ENCODE measurements at regions not wholly inside any gene's neighbourhood (a gene's known extent, or its start where the extent isn't known, plus 50 kb on each side); places are given as distances from the start of the nearest gene placed in this dataset.

DNA sequence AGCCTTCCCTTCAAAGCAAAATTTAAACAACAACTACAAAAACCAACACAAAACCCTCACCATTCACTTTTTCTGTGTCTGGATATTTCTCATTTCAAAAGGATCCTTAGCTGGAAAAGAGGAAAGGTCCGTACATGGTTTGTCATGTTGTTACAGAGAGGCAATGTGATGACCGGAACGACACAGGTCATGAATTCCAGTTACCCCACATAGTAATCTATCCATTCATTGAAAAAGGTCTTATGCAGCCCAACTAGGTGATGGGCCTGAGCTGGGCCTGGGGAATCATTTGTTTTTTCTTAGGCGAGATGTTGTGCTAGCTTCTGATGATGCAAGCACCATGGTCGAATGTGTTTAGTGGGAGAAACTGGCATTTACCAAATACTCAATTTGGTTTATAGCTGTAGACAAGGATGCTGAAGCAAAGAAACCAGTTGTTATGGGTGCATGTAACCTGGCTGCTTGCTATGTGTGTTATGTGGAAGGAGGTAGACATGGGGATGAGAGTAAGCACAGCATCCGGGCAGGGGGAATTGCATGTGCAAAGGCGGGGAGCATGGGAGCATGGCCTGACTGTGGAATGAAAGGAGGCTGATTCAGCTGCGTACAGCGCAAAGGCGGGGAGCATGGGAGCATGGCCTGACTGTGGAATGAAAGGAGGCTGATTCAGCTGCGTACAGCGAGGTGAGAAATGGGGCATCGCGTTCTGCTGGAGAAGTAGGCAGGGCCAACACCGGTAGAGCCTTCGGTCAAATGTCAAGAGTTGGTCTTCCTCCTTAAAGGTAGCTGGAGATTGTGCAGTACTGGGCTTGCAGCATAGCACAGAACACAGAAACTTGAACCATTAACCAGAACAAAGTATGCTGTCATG lies 269.7 kb upstream of the MAF start:
- no peak overlapping the region for H3K4me3 Mint-ChIP-seq
- H3K4me1 Mint-ChIP-seq: no peaks in the 10 kb centered on the region
- ChIA-PET POLR2A (no interaction called here), CTCF (no interaction called here)
- H3K36me3 Mint-ChIP-seq (ENCODE audit: low read depth): no peaks in the 10 kb centered on the region
- H3K27ac Mint-ChIP-seq: no peak overlapping the region
- H3K9me3 Mint-ChIP-seq: no peaks in the 10 kb centered on the region
- no peak for DNase-seq
- no peaks in the 10 kb centered on the region for H3K27me3 Mint-ChIP-seq

DNA sequence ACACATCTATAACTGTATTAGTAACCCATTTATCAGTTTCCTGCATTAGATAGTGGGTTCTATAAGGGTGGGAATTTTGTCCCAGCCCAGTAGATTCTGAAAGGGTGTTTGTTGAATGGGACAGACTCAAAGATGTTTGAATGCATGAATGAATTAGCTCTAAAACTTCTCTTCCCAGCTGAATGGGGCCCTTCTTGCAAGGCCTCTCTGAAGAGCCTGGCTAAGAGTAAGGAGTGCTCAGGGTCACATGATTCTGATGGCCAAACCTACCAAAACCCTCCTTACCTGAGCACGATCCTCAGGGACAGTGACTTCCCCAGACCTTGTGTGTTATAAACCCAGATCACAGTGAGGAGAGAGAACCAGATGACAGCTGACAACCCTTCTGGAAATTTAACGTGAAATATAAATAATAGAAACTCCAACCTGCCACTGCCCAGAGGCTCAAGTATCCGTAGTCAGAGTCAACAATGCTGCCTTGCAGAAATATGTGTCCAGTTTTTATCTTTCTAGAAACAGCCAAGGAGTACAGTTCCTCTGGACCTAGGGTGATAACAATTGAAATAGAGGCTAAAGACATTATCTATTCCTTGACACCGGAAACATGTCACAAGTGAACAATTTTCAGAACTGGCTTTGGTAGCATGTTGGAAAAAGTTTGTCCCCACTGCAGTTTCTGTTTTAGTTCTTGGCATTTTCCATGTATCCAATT lies 268.9 kb upstream of the MAF start:
- ChIA-PET CTCF (no interaction called here), POLR2A (interaction anchor here (0.6 kb wide), 1 partner anchor 104 kb away, joined by 3 read pairs; no protein-coding TSS in a partner anchor)
- Mint-ChIP-seq H3K9me3 (no peaks in the 10 kb centered on the region), H3K27me3 (peaks cover under 1% of the 10 kb centered on the region), H3K27ac (no peak overlapping the region), H3K36me3 (ENCODE audit: low read depth) (no peaks in the 10 kb centered on the region), H3K4me3 (no peak overlapping the region), H3K4me1 (no peaks in the 10 kb centered on the region)
- no peak for DNase-seq

DNA sequence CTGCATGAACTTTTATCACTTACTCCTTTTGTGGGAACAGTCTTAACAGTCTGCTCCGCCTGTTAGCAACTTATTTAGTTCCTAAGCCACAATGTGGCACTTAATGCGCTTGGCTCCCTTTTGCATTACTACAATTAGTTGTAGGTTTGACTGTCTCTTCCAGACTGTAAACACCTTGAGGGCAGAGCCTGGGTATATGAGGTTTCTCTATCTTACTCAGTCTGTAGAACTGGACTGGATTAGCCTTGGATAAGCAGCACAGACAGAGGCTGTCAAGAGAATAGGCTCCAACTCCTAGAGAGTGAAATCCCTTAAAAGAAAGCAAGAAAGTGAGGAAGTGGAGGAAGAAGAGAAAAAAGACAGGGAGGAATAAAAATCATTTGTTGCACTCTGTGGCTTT lies 268.3 kb upstream of the MAF start:
- Mint-ChIP-seq H3K27me3 (peaks cover 2% of the 10 kb centered on the region), H3K36me3 (ENCODE audit: low read depth) (no peaks in the 10 kb centered on the region), H3K4me3 (no peak overlapping the region), H3K27ac (no peak overlapping the region), H3K9me3 (no peaks in the 10 kb centered on the region), H3K4me1 (no peaks in the 10 kb centered on the region)
- ChIA-PET CTCF (no interaction called here), POLR2A (interaction anchor here (0.6 kb wide), 2 partner anchors 104 to 296 kb away, joined by 3 to 4 read pairs; no protein-coding TSS in a partner anchor)
- no peak for DNase-seq

DNA sequence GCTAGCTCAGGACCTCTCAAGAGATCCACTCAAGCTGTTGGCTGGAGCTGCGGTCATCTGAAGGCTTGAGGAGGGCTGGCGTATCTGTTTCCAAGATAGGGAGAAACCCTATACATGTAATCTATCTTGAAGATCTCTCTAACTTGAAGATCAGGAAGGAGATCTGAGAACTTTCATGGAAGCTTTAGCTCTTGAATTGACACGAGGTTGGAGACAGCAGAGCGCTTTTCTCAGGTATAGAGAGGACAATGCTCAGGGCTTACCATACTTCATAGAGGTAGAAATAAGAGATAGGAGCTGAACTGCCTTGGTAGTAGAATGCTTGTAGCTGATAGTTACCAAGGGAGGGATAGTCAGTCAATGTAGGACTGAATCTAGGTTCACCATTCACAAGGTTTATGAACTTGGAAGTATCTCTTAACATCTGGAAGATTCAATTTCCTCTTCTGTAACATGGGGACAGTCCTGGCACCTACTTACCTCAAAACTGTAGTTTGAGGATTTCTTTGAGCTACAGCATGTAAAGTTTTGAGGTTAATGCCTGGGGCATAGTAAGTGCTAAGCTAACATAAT lies 267.0 kb upstream of the MAF start:
- ChIA-PET CTCF (no interaction called here), POLR2A (no interaction called here)
- H3K27me3 Mint-ChIP-seq: peaks cover 2% of the 10 kb centered on the region
- H3K27ac Mint-ChIP-seq: no peak overlapping the region
- no peaks in the 10 kb centered on the region for H3K9me3 Mint-ChIP-seq
- no peak overlapping the region for H3K4me3 Mint-ChIP-seq
- no peaks in the 10 kb centered on the region for H3K36me3 Mint-ChIP-seq (ENCODE audit: low read depth)
- DNase-seq: no peak
- no peaks in the 10 kb centered on the region for H3K4me1 Mint-ChIP-seq

DNA sequence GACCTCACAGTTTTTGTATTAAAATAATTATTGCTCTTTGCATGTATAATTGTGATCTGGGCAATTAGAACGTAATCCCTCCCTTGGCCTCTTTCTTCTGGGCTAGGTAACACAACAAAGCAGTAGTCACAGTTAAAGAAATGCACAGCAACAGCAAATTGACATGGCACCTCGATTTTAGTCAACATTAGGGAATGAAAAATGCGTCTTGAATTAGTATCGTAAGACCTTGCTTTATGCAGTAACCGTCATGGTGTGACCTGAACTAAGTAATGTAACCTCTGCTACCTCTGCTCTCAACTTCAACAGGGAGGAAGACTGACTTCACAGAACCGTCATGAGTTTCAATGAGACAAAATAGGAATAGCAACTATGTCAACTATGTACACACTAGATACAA lies 265.4 kb upstream of the MAF start:
- Mint-ChIP-seq H3K4me3 (no peak overlapping the region), H3K4me1 (no peaks in the 10 kb centered on the region), H3K9me3 (peaks cover 4% of the 10 kb centered on the region), H3K36me3 (ENCODE audit: low read depth) (no peaks in the 10 kb centered on the region), H3K27me3 (peaks cover 2% of the 10 kb centered on the region), H3K27ac (no peak overlapping the region)
- ChIA-PET CTCF (no interaction called here), POLR2A (no interaction called here)
- DNase-seq: no peak

DNA sequence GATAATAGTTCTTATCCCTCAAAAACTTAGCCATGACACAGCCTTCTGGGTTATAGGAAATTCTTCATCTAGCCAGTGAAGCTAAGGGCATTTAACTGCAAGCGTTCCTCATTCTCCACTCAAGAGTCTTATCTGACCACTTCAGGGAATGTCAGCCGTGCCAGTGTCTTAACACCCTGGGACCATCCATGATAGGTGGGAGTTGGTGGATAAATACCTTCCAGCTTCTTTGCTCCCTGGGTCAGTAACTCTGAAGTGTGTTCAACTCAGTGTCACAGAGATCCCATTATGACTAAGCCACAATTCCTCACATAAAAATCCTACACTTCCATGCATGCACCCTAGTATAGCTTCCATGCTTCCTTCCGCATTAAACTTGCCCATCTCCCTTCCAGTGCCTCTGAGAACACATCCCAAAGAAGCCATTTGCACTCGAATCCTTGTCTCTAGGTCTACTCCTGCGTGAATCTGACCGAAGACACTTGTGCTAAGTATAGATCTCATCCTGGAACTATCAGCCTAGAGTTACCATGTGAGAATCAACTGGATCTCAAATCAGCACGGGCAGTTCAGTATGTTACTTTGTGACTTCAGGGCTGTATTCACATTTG lies 264.3 kb upstream of the MAF start:
- H3K27me3 Mint-ChIP-seq: peaks cover 4% of the 10 kb centered on the region
- peaks cover 4% of the 10 kb centered on the region for H3K9me3 Mint-ChIP-seq
- ChIA-PET POLR2A (no interaction called here), CTCF (no interaction called here)
- no peaks in the 10 kb centered on the region for H3K4me1 Mint-ChIP-seq
- H3K36me3 Mint-ChIP-seq (ENCODE audit: low read depth): no peaks in the 10 kb centered on the region
- H3K4me3 Mint-ChIP-seq: no peak overlapping the region
- no peak for DNase-seq
- H3K27ac Mint-ChIP-seq: no peak overlapping the region

DNA sequence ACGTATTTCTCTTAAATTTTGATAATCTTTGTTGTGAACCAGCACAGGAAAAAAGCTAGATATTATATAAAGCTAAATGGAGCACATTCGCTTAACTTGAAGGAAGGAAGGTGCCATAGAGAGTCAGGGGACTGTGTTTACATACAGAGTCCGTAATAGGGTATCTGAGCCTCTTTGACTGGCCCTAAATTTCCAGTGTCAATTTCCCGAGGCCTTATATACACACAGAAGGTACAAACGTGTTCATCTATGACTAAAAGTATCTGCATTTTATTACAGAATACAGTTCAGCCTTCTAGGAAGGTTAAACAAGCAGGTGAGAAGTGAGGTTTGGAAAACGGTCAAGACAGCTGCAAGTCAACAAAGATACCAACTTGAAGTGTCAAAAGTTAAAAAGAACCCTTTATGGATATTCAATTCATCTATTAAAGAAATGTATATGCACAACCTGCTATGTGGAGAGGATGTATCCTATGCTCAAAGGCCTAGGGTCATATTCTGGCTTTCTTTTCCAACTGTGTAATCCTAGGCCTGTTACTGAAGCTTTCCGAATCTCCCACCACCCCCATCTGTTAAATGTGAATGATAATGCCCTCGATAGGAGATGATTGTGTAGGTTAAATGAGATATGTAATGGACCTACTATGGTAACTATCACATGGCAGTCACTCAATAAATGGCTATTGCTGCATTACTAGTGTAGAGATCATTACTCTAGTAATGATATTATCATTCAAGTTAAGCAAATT lies 263.7 kb upstream of the MAF start:
- ChIA-PET CTCF (interaction anchor here (1.1 kb wide), 1 partner anchor 15 kb away, joined by 3 read pairs; no protein-coding TSS in a partner anchor), POLR2A (no interaction called here)
- no peaks in the 10 kb centered on the region for H3K36me3 Mint-ChIP-seq (ENCODE audit: low read depth)
- H3K4me1 Mint-ChIP-seq: no peaks in the 10 kb centered on the region
- H3K27ac Mint-ChIP-seq: no peak overlapping the region
- no peak overlapping the region for H3K4me3 Mint-ChIP-seq
- H3K27me3 Mint-ChIP-seq: peaks cover 4% of the 10 kb centered on the region
- H3K9me3 Mint-ChIP-seq: peaks cover 4% of the 10 kb centered on the region
- DNase-seq: no peak

DNA sequence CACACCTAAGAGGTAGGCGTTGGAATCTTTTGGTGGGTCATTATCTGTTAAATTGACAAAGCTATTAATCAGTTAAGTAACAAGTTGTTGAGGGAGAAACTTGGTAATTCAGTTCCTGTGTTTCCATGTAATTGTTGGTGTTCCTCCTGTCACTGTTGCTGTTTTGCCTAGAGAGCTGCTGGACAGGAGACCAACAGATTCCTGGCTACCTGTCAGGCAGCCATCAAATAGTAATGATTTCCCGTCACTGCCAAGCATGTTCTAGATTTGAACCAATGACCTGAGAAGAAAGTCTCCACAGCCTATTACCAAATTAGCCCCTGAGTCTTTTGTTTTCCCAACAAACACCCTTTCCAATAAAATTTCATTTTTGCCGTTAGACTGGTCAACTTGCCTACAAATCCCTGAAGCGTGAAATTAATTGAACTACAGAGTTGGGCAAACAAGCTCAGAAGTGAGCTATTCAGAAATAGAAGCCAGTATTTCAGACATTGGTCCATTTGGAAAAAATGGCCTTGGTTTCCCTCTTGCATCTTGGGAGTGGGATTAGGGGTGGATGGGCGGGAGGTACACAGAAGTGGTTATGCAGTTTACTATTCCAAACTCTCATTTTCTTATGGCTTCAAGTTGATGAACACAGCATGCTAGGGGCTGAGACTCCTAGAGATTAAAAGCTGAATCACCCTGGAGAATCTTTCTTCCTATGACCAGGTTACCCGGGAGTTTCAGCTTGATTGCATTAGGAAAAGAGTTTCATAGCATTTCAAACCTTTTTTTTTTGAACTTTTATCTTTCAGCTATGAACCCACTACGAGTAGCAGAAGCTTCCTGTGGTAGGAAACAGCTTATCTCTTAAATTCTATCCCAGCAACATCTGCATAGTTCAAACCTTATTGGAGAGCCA lies 262.8 kb upstream of the MAF start:
- peaks cover 4% of the 10 kb centered on the region for H3K27me3 Mint-ChIP-seq
- H3K9me3 Mint-ChIP-seq: peaks cover 4% of the 10 kb centered on the region
- H3K27ac Mint-ChIP-seq: no peak overlapping the region
- H3K4me1 Mint-ChIP-seq: no peaks in the 10 kb centered on the region
- CTCF ChIA-PET: interaction anchor here (0.6 to 1.1 kb wide), 2 partner anchors 15 to 21 kb away, joined by 3 read pairs; no protein-coding TSS in a partner anchor
- no peak overlapping the region for H3K4me3 Mint-ChIP-seq
- no peaks in the 10 kb centered on the region for H3K36me3 Mint-ChIP-seq (ENCODE audit: low read depth)
- POLR2A ChIA-PET: interaction anchor here (0.6 kb wide), 1 partner anchor 168 kb away, joined by 4 read pairs; no protein-coding TSS in a partner anchor
- DNase-seq: no peak

DNA sequence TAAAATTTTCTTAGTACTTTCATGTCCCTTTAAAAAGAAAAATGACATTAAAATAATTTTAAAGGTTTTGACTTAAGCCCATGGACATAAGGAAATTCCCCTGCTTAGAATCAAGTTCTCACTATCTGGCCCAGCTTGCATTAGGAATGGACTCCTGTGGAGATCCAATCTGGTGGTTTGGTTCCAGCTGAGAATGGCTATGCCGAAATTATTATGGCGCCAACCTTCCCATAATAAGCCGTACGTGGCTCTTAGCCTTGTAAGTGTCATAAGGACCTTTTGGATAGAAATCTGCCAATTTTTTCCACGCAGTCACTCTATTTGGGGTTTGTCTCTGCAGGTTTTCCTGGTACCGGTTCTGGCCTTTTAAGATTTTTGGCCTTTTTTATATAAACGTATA lies 262.1 kb upstream of the MAF start:
- Mint-ChIP-seq H3K27ac (no peak overlapping the region), H3K36me3 (ENCODE audit: low read depth) (no peaks in the 10 kb centered on the region), H3K9me3 (peaks cover 4% of the 10 kb centered on the region), H3K27me3 (peaks cover 4% of the 10 kb centered on the region), H3K4me1 (no peaks in the 10 kb centered on the region), H3K4me3 (no peak overlapping the region)
- ChIA-PET CTCF (interaction anchor here (0.6 kb wide), 1 partner anchor 20 kb away, joined by 3 read pairs; no protein-coding TSS in a partner anchor), POLR2A (no interaction called here)
- DNase-seq: no peak

DNA sequence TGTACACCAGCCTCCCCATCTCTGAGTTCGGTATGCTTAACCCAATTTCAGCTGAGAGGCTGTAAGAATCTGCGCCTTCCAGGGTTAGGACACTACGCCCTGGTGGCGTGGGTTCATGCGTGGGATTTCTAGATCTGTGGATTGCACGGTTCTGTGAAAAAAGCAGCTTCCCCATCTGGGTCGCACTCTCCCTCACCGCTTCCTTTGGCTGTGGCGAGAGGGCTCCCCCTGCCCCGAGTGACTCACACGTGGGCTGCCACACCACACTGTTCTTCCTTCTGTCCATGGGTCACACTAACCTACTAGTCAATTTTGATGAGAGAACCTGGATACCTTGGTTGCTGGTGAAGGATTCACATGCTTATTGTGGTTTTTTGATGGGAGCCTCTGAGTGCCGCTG lies 256.0 kb upstream of the MAF start:
- Mint-ChIP-seq H3K4me1 (peaks cover 6% of the 10 kb centered on the region), H3K9me3 (peaks cover 18% of the 10 kb centered on the region), H3K36me3 (ENCODE audit: low read depth) (no peaks in the 10 kb centered on the region), H3K4me3 (no peak overlapping the region), H3K27ac (no peak overlapping the region), H3K27me3 (peaks cover 9% of the 10 kb centered on the region)
- DNase-seq: no peak
- ChIA-PET CTCF (no interaction called here), POLR2A (no interaction called here)

DNA sequence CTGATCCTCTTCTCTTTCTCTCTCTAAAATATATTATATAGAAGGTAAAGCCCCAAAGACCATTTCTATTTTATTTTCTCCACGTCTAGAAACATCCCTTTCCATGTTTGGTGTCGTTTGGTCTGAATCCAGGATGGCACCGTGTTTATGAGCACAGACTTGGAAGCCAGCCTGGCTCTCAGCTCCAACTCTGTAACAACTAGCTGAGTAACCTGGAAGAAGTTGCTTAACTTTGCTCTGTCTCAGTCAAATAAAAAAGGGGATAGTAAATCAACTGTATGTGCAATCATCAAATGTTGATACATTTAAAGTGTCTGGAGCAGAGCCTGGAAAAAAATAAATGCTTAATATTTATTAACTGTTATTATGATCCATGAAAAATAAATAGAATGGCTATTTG lies 249.8 kb upstream of the MAF start:
- Mint-ChIP-seq H3K27me3 (peaks cover 6% of the 10 kb centered on the region), H3K4me1 (peaks cover 20% of the 10 kb centered on the region), H3K36me3 (ENCODE audit: low read depth) (no peaks in the 10 kb centered on the region), H3K27ac (no peak overlapping the region), H3K4me3 (no peak overlapping the region), H3K9me3 (peaks cover 10% of the 10 kb centered on the region)
- CTCF ChIA-PET: interaction anchor here (0.6 kb wide), 1 partner anchor 22 kb away, joined by 3 read pairs; no protein-coding TSS in a partner anchor
- DNase-seq: no peak
- POLR2A ChIA-PET: no interaction called here

DNA sequence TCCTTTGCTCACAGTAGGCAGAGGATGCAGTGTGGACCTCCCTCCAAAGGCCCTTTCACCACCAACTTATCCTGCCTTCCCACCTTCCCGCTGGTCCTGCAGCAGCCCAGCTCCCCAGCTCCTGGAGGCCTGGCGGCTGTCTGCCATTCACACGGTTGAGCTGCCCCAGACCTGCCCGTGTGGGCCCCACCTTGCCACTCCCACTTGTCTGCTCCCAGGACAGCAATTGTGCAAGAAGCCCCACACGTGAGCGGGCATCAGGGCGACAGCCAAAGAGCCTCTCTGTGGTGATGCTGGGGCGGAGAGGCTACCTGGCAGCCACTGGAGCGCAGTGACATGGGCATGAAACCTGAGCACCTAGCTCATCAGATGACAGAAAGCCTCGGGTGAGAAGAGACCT lies 248.6 kb upstream of the MAF start:
- H3K4me1 Mint-ChIP-seq: peaks cover 31% of the 10 kb centered on the region
- ChIA-PET CTCF (interaction anchor here (0.8 kb wide), 1 partner anchor 14 kb away, joined by 3 read pairs; no protein-coding TSS in a partner anchor), POLR2A (no interaction called here)
- no peaks in the 10 kb centered on the region for H3K9me3 Mint-ChIP-seq
- H3K36me3 Mint-ChIP-seq (ENCODE audit: low read depth): no peaks in the 10 kb centered on the region
- no peak overlapping the region for H3K4me3 Mint-ChIP-seq
- peaks cover 4% of the 10 kb centered on the region for H3K27me3 Mint-ChIP-seq
- DNase-seq: no peak
- no peak overlapping the region for H3K27ac Mint-ChIP-seq
